Muscle of leg (tissue), 3 donors: ENCODE measurements at regions not wholly inside any gene's neighbourhood (a gene's known extent, or its start where the extent isn't known, plus 50 kb on each side); places are given as distances from the start of the nearest gene placed in this dataset.

Experiments
- DNase-seq: peaks from one replicate; pipeline ENCODE4 v3.0.0; 2013
- H3K27ac ChIP-seq: one replicate; pipeline ENCODE4 v1.5.1; 2013; ENCODE audit warnings: mild to moderate bottlenecking, low read length, control low read depth
- H3K27me3 ChIP-seq: one replicate; pipeline ENCODE4 v1.6.1; 2013; ENCODE audit warnings: low read length; ENCODE audit not compliant: control insufficient read depth, insufficient read depth
- H3K36me3 ChIP-seq: one replicate; pipeline ENCODE4 v1.6.1; 2013; ENCODE audit warnings: low read length; ENCODE audit not compliant: control insufficient read depth, insufficient read depth
- H3K4me1 ChIP-seq: one replicate; pipeline ENCODE4 v1.6.1; 2013; ENCODE audit warnings: low read length; ENCODE audit not compliant: control insufficient read depth, insufficient read depth
- H3K4me3 ChIP-seq: one replicate; pipeline ENCODE4 v1.5.1; 2013; ENCODE audit warnings: low read length, control low read depth
- H3K9me3 ChIP-seq: replicated peaks from 2 replicates; pipeline ENCODE4 v1.6.1; 2013; ENCODE audit warnings: low read depth, low read length; ENCODE audit not compliant: control insufficient read depth
- WGBS: methylation state at CpG from one replicate; pipeline ENCODE4 v1.1.5; 2013; ENCODE audit warnings: missing lambda C conversion rate; ENCODE audit not compliant: insufficient coverage; 5-methylcytosine and 5-hydroxymethylcytosine counted together

DNA sequence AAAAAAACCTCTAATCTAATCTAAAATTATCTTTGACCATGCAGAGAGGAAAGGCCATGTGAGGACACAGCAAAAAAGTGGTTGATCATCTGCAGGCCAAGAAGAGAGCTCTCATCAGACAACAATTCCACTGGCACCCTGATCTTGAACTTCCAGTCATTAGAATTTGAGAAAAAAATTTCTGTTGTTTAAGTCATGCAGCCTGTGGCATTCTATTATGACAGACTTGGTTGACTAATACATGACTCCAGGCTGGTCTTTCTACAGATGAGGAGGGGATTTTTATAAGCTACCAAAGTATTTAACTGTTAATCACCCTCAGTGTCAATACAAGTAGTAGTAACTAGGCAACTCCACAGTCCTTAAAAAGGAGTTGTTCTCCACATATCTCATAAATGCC is 358.5 kb upstream of the RGMB start:
- H3K27me3 ChIP-seq: no peaks in the 10 kb centered on the region
- H3K4me1 ChIP-seq: no peaks in the 10 kb centered on the region
- DNase-seq: no peak
- no peak overlapping the region for H3K27ac ChIP-seq
- H3K36me3 ChIP-seq: no peaks in the 10 kb centered on the region
- H3K4me3 ChIP-seq: no peak overlapping the region
- H3K9me3 ChIP-seq: no peaks in the 10 kb centered on the region

DNA sequence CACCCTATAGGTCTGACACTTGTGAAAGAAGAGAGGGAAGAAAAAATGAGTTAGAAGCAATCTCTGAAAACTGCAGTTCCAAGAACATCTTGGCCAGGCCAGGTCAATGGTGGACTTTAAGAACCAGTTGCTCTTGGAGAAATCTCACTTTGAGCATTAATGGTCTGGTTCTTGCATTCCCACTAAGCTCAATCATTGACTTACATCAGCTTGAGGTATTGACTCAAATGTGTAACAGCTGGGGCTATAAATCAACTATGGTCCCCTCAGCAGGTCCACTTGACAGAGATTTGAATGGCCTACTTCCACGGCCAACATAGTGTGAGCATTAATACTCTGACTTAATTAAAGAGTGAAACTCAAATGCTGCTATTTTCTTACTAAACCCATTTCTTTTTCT is 357.8 kb upstream of the RGMB start:
- no CpG with 5 or more reads among the region's 1 CpG for WGBS
- no peak overlapping the region for H3K4me3 ChIP-seq
- H3K9me3 ChIP-seq: no peaks in the 10 kb centered on the region
- H3K27ac ChIP-seq: no peak overlapping the region
- no peaks in the 10 kb centered on the region for H3K27me3 ChIP-seq
- no peaks in the 10 kb centered on the region for H3K4me1 ChIP-seq
- H3K36me3 ChIP-seq: no peaks in the 10 kb centered on the region
- DNase-seq: no peak

DNA sequence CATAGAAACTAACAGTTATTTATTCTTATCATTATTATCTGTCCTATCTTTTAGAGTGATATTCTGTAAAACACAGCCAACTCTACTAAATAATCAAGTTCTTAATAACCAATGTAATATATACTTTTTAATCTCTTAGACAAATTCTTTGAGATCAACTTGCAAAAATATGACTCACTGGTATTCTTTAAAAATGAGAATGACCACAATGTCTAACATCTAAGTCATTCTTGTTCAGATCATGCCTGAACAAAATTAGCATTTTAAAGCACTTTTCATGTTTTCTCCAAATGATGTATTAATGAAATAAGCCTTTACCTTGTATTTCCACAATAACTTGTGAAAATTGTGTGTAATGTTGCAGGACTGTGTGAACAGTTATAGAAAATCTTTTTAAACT is 356.9 kb upstream of the RGMB start:
- H3K27me3 ChIP-seq: no peaks in the 10 kb centered on the region
- no peak overlapping the region for H3K27ac ChIP-seq
- no peak overlapping the region for H3K4me3 ChIP-seq
- H3K4me1 ChIP-seq: no peaks in the 10 kb centered on the region
- H3K9me3 ChIP-seq: no peaks in the 10 kb centered on the region
- no peak for DNase-seq
- H3K36me3 ChIP-seq: no peaks in the 10 kb centered on the region

DNA sequence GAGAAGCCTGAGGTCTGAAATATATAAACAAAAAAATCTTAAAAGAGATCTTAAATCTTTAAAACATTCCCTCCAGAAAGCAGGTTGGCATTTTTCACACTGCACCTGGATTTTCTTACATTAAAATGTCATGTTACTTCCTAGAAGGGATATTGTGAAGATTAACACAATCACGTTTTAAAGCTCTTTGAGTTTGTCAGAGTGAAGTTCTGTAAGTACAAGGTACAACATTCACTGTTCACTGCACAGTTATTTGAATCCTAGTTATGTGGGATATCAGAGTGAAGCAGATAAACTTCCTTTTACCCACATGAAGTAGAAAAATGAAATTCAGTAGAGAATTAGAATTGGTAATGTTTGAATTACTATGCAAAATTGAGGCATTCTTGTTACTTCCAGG is 353.6 kb upstream of the RGMB start:
- Histone ChIP-seq H3K27me3 (no peaks in the 10 kb centered on the region), H3K9me3 (no peaks in the 10 kb centered on the region), H3K36me3 (no peaks in the 10 kb centered on the region), H3K4me3 (no peak overlapping the region), H3K4me1 (no peaks in the 10 kb centered on the region), H3K27ac (no peak overlapping the region)
- no peak for DNase-seq
- WGBS: no CpG with 5 or more reads among the region's 1 CpG

DNA sequence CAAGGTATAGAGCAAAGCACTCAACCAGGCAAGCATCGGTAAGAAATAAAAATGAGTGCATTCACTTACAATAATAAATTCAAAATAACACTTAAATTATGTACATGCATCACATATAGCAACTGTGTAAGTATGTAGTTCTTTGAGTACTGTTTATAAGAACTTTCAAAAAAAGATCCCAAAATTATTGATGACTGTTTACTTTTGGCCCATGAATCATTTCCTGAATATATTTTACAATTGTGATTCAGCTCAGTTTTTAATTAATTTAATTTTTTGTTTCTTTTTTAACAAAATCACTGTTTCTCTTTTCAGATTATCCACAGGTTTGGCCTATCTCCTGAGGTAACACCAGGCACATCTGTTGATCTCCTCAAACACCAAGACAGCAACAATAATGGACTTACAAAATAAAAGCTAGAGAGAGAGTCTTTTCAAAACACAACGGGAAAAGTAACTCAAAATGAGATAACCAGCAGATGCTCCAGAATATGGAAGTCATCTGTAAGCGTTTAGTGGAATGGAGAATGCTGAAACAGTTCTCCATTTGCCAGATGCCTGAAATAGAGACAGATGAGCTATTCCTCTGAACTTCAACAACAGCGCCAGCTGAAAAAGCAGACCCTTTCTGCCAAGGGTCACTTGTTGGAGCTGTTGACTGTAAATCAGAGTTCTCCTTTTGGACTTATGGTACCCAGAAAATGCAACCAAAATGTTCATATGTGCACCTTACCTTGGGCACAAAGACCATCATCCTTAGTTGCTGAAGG is 348.6 kb upstream of the RGMB start:
- H3K36me3 ChIP-seq: no peaks in the 10 kb centered on the region
- H3K9me3 ChIP-seq: no peaks in the 10 kb centered on the region
- DNase-seq: peak; percentile 96
- no peak overlapping the region for H3K4me3 ChIP-seq
- H3K27me3 ChIP-seq: no peaks in the 10 kb centered on the region
- H3K4me1 ChIP-seq: peaks cover 10% of the 10 kb centered on the region
- 40% methylated on average over 1 of the region's 4 CpGs for WGBS
- H3K27ac ChIP-seq: peak overlapping the region; percentile 15

DNA sequence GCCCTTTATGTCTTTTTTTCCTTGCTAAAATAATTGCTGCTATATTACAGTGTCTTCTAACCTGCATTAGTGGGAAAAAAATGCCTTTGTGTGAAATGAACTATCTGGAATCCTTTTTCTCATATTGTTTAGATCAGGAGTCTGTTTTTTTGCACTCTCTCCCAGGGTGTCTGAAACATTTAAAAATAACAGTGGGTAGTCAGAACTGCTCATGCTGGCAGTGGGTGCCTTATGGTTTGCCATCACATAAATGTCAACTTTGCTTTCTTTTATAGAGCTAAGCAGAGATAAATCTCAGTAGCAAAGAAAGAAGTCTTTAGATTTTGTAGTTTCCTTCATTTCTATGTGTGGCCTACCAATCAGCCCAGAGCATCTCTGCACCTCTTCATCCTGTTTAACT is 347.8 kb upstream of the RGMB start:
- Histone ChIP-seq H3K36me3 (no peaks in the 10 kb centered on the region), H3K4me1 (peaks cover 10% of the 10 kb centered on the region), H3K27ac (no peak overlapping the region), H3K27me3 (no peaks in the 10 kb centered on the region), H3K4me3 (no peak overlapping the region), H3K9me3 (no peaks in the 10 kb centered on the region)
- DNase-seq: peak; percentile 11

DNA sequence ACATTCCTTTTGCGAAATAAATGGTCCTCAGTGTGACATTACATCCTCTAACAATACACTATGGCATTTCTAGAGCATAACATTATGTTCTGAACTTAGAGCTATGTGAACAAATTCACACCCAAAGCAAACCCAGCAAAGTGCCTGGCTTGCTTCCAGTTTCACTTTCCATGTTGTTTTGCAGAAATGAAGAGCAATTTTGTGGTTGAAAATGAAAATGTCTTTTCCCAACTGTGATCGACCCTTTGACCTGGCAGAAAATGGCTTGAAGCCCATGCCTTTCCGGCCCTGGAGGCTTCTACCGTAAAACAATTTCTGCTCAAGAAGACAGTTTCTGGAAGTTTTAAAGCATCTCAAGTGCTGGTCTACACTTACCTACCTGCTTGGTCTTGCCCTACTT is 344.7 kb upstream of the RGMB start:
- DNase-seq: peak; percentile 59
- WGBS: 29% methylated on average over 4 of the region's 4 CpGs
- peaks cover 10% of the 10 kb centered on the region for H3K4me1 ChIP-seq
- no peaks in the 10 kb centered on the region for H3K27me3 ChIP-seq
- no peaks in the 10 kb centered on the region for H3K9me3 ChIP-seq
- H3K4me3 ChIP-seq: no peak overlapping the region
- no peaks in the 10 kb centered on the region for H3K36me3 ChIP-seq
- H3K27ac ChIP-seq: no peak overlapping the region

DNA sequence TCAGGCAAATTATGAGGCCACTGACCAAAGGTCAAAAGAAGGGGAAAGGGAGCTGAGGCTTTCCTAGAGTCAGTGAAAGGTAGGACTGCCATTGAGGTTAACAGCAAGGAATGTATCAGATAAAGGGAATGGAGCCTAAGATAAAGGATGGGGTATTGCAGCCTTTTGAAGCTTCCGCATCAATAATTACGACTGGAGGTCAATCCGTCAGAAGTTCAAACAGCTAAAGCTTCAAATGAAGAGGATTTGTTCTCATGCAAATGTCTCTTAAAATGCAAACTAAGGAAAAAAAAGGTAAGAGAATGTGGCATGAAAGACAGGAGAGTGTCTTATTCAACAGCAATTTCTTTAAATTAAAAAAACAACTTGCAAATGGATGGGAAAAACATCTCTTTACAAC is 341.1 kb upstream of the RGMB start:
- 60% methylated on average over 2 of the region's 3 CpGs for WGBS
- Histone ChIP-seq H3K36me3 (no peaks in the 10 kb centered on the region), H3K27ac (no peak overlapping the region)

DNA sequence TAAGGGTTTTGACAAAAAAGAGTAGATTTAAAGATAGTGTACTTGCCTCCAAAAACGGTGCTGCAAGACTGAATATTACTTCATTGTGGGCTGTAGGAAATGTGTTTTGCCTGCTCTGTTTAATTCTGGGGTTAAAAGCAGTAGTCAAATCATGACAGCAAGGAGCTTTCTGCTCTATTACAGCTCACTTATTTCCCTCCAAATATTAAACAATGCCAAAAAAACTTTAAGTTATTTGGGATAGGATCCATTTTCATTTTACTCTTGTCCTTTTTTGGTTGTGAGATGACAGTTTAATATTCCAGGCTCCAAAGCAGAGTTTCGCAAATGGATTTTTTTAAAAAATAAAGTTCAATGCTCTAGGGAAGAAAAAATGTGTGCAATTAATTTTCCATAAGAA is 340.4 kb upstream of the RGMB start:
- peaks cover 3% of the 10 kb centered on the region for H3K4me1 ChIP-seq
- no peak overlapping the region for H3K4me3 ChIP-seq
- no CpG with 5 or more reads among the region's 2 CpGs for WGBS
- H3K27me3 ChIP-seq: no peaks in the 10 kb centered on the region
- no peaks in the 10 kb centered on the region for H3K36me3 ChIP-seq
- no peaks in the 10 kb centered on the region for H3K9me3 ChIP-seq
- H3K27ac ChIP-seq: no peak overlapping the region
- peak; percentile 84 for DNase-seq

More for the DNA sequence above, 341.1 kb upstream of the RGMB start:
- H3K4me3 ChIP-seq: no peak overlapping the region
- no peaks in the 10 kb centered on the region for H3K27me3 ChIP-seq
- peaks cover 3% of the 10 kb centered on the region for H3K4me1 ChIP-seq
- DNase-seq: no peak
- H3K9me3 ChIP-seq: no peaks in the 10 kb centered on the region

DNA sequence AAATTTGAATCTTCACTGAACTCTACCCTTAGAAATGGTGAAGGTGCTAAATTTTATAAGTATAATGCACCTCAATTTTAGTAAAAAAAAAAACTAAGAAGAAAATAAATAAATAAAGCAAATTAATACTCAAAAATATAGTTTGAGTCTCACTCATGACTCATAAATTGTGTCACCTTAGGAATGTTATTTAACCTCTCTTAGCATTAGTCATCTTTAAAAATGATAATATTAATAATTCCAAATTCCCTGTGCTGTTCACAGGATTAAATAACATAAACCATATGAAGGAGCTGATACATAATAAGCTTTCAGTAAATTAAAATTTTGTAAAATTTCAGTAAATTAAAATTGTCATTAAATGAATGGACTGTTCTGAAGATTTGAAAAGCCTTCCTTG is 339.8 kb upstream of the RGMB start:
- Histone ChIP-seq H3K36me3 (no peaks in the 10 kb centered on the region), H3K4me3 (no peak overlapping the region), H3K9me3 (no peaks in the 10 kb centered on the region), H3K4me1 (peaks cover 3% of the 10 kb centered on the region), H3K27me3 (no peaks in the 10 kb centered on the region), H3K27ac (no peak overlapping the region)
- DNase-seq: no peak

DNA sequence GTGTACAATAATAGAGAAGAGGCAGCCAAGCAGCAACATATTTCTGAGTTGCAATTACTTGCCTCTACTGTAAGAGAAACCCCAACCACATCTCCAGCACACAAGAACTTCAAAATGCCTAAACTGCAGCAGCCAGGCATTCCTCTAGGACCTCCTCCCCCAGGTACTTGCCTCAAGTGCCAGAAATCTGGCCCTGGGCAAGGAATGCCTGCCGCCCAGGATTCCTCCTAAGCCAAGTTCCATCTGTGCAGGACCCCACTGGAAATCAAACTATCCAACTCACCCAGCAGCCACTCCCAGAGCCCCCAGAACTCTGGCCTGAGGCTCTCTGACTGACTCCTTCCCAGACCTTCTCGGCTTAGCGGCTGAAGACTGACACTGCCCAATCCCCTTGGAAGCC is 336.8 kb upstream of the RGMB start:
- Histone ChIP-seq H3K36me3 (no peaks in the 10 kb centered on the region), H3K4me1 (no peaks in the 10 kb centered on the region), H3K27me3 (no peaks in the 10 kb centered on the region), H3K27ac (no peak overlapping the region), H3K9me3 (peaks cover 4% of the 10 kb centered on the region), H3K4me3 (no peak overlapping the region)
- no peak for DNase-seq
- WGBS: 79% methylated on average over 3 of the region's 3 CpGs
